Right atrium auricular region (tissue), 2 donors: ENCODE measurements at regions not wholly inside any gene's neighbourhood (a gene's known extent, or its start where the extent isn't known, plus 50 kb on each side); places are given as distances from the start of the nearest gene placed in this dataset.
"Not testable (repeated sequence)": the region's sequence is repeated elsewhere in the genome, so short reads cannot be mapped to it uniquely, and the experiment has no call there.

ENCODE experiments used
- DNase-seq: peaks from one replicate; pipeline ENCODE4 v3.0.0-alpha.2; 2019; ENCODE audit warnings: low spot score
- H3K27ac ChIP-seq, 2 donors: fragments of 200-600 bp; sonication (generic); 1 replicate in 1 of 2; 2 replicates in 1 of 2; pipeline ENCODE4 v1.5.1; 2016 to 2019
- H3K27me3 ChIP-seq, 2 donors: fragments of 200-600 bp; sonication (generic); one replicate each; pipeline versions ENCODE4 v1.5.1 to v1.6.0; 2017 to 2019
- H3K36me3 ChIP-seq: fragments of 200-600 bp; sonication (generic); one replicate; pipeline ENCODE4 v1.5.1; 2016
- H3K4me1 ChIP-seq, 2 donors: fragments of 200-600 bp; sonication (generic); one replicate each; pipeline versions ENCODE4 v1.5.1 to v1.6.0; 2017 to 2019
- H3K4me3 ChIP-seq, 2 donors: fragments of 200-600 bp; sonication (generic); 1 replicate in 1 of 2; 2 replicates in 1 of 2; pipeline ENCODE4 v1.5.1; 2017 to 2019; ENCODE audit warnings: mild to moderate bottlenecking in 1 of 2, moderate library complexity in 1 of 2
- H3K9me3 ChIP-seq, 2 donors: fragments of 200-600 bp; sonication (generic); one replicate each; pipeline ENCODE4 v1.5.1; 2019
- TF ChIP-seq, protein P1 (sequence below), 2 donors: fragments of 200-600 bp; sonication (generic); IDR thresholded peaks; one replicate each; pipeline ENCODE4 v1.5.1; 2019; ENCODE audit warnings: antibody characterized with exemption in 2 of 2

DNA sequence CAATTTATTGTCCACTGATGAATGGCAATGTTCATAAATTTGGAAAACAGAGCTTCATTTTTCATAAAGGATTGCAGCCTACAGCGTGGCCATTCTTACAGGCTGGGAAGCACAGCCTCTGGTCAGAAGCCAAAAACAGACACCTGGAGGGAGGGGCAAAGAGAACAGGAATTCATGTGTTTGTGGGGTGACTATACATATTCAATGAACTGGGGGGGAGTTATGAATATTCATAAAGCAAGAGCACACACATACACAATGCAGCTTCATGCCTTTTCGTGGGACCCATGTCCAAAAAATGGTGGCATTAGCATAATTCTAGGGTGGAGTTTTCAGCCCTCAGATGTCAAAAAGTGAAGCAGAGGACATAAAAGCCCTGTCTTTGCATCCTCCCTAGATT, 173.3 kb downstream of the VEGFC start:
- Histone ChIP-seq H3K27me3 (no peaks in the 10 kb centered on the region), H3K27ac (no peak overlapping the region), H3K4me1 (no peaks in the 10 kb centered on the region), H3K4me3 (no peak overlapping the region), H3K9me3 (no peaks in the 10 kb centered on the region), H3K36me3 (no peaks in the 10 kb centered on the region)
- TF ChIP-seq, protein P1, sequence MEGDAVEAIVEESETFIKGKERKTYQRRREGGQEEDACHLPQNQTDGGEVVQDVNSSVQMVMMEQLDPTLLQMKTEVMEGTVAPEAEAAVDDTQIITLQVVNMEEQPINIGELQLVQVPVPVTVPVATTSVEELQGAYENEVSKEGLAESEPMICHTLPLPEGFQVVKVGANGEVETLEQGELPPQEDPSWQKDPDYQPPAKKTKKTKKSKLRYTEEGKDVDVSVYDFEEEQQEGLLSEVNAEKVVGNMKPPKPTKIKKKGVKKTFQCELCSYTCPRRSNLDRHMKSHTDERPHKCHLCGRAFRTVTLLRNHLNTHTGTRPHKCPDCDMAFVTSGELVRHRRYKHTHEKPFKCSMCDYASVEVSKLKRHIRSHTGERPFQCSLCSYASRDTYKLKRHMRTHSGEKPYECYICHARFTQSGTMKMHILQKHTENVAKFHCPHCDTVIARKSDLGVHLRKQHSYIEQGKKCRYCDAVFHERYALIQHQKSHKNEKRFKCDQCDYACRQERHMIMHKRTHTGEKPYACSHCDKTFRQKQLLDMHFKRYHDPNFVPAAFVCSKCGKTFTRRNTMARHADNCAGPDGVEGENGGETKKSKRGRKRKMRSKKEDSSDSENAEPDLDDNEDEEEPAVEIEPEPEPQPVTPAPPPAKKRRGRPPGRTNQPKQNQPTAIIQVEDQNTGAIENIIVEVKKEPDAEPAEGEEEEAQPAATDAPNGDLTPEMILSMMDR (IDR thresholded peaks at IDR 0.05): no peak
- DNase-seq: no peak

DNA sequence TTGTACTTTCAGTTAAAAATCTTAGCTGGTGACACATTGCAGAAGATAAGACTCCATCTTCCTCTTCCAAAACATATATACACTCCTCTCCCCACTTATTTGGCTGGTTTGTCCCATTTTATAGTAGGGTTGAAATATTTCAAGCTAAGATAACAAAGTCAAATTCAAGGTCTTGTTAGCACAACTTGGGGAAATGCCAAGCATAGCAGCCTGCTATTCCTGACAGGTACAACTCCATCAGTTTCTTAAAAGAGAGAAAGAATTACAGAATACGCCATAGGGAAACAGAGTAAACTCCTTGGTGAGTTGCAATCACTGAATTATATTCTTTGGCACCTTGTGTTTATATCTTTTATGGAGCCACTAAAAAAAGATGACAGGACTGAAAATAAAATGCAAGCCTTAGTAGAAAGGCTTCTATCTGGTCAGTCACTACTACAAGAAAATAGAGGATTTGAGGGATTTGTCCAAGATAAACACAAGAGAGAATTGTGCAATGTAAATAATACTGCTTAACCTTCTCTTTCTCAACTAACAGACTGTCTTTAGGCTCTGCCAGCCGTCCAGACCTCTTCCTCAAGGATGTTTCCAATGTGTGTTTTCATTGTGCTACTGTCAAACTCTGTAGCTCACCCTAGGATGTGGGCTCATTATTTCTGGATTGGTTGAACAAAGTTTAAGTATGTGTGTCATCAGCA, 170.3 kb downstream of the VEGFC start:
- TF ChIP-seq, protein P1 (IDR thresholded peaks at IDR 0.05): no peak
- H3K4me1 ChIP-seq: no peaks in the 10 kb centered on the region
- H3K36me3 ChIP-seq: no peaks in the 10 kb centered on the region
- H3K4me3 ChIP-seq: no peak overlapping the region
- no peak overlapping the region for H3K27ac ChIP-seq
- no peaks in the 10 kb centered on the region for H3K27me3 ChIP-seq
- no peak for DNase-seq
- no peaks in the 10 kb centered on the region for H3K9me3 ChIP-seq

DNA sequence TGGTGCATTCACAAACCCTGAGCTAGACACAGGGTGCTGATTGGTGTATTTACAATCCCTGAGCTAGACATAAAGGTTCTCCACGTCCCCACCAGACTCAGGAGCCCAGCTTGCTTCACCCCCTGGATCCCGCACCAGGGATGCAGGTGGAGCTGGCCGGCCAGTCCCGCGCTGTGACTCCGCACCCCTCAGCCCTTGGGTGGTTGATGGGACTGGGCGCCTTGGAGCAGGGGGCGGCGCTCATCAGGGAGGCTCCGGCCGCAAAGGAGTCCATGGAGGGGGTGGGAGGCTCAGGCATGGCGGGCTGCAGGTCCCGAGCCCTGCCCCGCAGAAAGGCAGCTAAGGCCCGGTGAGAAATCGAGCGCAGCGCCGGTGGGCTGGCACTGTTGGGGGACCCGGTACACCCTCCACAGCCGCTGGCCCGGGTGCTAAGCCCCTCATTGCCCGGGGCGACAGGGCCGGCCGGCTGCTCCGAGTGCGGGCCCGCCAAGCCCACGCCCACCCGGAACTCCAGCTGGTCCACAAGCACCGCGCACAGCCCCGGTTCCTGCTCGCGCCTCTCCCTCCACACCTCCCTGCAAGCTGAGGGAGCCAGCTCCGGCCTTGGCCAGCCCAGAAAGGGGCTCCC, 167.6 kb downstream of the VEGFC start:
- not testable (repeated sequence) for DNase-seq

DNA sequence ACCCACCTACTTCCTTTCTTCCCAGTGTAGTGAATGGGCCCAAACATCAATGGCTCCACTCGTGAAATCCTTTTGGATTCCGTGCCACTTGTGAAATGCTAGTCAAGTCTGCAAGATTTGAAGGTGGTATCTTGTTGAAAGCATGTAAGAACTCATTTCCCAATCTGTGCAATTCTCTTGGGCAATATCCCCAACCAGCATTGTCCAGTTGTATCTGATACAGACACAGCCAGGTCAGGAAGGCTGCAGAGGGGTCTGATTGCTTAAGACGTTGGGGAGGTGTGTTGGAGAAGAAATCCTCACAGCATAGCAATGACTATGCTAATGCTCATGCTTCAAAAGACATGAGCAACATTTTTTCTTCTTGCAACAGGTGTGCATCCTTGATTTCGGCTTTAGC, 164.8 kb downstream of the VEGFC start:
- Histone ChIP-seq H3K27me3 (no peaks in the 10 kb centered on the region), H3K9me3 (peaks cover 0 to 5% of the 10 kb centered on the region in 2 donors), H3K36me3 (no peaks in the 10 kb centered on the region), H3K27ac (no peak overlapping the region), H3K4me3 (no peak overlapping the region), H3K4me1 (no peaks in the 10 kb centered on the region)
- TF ChIP-seq, protein P1 (IDR thresholded peaks at IDR 0.05): no peak
- DNase-seq: no peak

More for the DNA sequence above, 167.6 kb downstream of the VEGFC start:
- not testable (repeated sequence) for H3K9me3 ChIP-seq, H3K27me3 ChIP-seq, H3K36me3 ChIP-seq, H3K4me3 ChIP-seq, H3K4me1 ChIP-seq, H3K27ac ChIP-seq

DNA sequence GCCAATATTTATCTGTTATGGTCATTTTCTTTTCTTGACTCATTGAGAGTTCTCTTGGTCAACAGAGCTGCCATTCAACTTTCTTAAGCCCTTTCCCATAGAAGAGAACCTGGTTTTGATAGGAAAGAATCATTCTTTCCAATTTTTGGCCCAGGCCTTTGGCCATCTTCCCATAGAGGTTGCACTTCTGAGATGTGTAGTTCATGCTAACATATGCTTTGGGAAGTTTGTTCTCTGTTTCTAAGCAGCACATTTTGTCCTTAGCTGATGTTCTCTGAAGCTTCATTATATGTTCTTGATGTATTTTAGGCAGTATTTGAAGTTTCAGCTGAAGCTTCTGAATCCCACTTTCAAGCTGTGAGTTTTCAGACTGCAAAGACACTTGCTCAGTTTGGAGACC, 161.1 kb downstream of the VEGFC start:
- peaks cover 0 to 5% of the 10 kb centered on the region in 2 donors for H3K9me3 ChIP-seq
- DNase-seq: no peak
- TF ChIP-seq, protein P1 (IDR thresholded peaks at IDR 0.05): no peak
- no peak overlapping the region for H3K27ac ChIP-seq
- no peaks in the 10 kb centered on the region for H3K27me3 ChIP-seq
- no peaks in the 10 kb centered on the region for H3K36me3 ChIP-seq
- no peak overlapping the region for H3K4me3 ChIP-seq
- H3K4me1 ChIP-seq: no peaks in the 10 kb centered on the region
